ENCODE measurements at regions not wholly inside any gene's neighbourhood (a gene's known extent, or its start where the extent isn't known, plus 50 kb on each side); places are given as distances from the start of the nearest gene placed in this dataset.

DNA sequence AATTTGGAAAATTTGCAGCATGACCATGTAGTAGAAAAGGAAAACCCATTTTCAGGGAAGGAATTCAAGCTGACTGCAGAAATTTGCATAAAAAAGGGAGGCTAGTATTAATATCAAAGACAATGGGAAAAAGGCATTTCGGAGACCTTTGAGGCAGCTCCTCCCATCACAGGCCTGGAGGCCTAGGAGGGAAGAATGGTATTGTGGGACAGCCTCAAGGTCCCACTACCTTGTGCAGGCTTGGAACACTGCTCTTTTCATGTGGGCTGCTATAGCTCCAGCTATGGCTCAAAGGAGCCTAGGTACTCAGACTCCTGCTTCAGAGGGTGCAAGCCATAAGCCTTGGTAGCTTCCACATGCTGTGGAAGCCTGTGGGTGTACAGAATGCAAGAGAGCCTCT, 139.3 kb downstream of the C1orf94 start:
- TF ChIP-seq, protein P1, sequence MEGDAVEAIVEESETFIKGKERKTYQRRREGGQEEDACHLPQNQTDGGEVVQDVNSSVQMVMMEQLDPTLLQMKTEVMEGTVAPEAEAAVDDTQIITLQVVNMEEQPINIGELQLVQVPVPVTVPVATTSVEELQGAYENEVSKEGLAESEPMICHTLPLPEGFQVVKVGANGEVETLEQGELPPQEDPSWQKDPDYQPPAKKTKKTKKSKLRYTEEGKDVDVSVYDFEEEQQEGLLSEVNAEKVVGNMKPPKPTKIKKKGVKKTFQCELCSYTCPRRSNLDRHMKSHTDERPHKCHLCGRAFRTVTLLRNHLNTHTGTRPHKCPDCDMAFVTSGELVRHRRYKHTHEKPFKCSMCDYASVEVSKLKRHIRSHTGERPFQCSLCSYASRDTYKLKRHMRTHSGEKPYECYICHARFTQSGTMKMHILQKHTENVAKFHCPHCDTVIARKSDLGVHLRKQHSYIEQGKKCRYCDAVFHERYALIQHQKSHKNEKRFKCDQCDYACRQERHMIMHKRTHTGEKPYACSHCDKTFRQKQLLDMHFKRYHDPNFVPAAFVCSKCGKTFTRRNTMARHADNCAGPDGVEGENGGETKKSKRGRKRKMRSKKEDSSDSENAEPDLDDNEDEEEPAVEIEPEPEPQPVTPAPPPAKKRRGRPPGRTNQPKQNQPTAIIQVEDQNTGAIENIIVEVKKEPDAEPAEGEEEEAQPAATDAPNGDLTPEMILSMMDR (IDR thresholded peaks at IDR 0.05; ENCODE audit: low read depth, low read length): no peak
- TF ChIP-seq EZH2phosphoT487 (IDR thresholded peaks at IDR 0.05; ENCODE audit: low read depth): no peak

All from OCI-LY3 (cell line).